ENCODE measurements at regions not wholly inside any gene's neighbourhood (a gene's known extent, or its start where the extent isn't known, plus 50 kb on each side); places are given as distances from the start of the nearest gene placed in this dataset.
"Not testable (repeated sequence)": the region's sequence is repeated elsewhere in the genome, so short reads cannot be mapped to it uniquely, and the experiment has no call there.

DNA sequence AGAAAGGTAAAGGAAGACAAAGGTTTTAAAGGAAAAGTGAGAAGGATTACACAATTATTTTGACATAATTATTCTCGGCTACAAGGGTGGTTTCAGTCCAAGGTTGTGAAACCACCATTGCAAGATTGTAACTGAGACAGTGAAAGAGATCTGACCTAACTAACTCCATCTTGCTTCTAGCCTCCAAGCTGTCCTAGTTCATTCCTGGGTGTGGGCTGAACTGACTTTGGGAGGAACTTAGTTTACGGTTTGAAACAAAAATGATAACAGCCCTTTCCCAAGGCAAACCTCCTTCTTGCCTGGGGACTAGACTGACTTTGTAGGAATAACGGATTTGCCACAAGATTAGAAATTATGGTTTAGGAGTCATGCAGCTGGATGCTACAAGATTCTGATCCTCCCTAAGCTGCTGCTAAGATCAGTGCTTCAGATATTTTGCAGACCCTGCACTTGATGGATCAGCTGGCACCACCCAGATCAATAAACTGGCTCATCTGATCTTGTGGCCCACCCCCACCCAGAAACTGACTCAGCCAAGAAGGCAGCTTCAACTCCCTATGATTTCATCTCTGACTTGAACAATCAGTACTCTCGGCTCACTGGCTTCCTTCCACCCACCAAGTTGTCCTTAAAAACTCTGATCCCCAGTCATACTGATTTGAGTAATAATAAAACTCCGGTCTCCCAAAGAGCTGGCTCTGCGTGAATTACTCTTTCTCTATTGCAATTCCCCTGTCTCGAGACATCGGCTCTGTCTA lies 57.7 kb upstream of the AADACL2 start:
- no peak for DNase-seq

DNA sequence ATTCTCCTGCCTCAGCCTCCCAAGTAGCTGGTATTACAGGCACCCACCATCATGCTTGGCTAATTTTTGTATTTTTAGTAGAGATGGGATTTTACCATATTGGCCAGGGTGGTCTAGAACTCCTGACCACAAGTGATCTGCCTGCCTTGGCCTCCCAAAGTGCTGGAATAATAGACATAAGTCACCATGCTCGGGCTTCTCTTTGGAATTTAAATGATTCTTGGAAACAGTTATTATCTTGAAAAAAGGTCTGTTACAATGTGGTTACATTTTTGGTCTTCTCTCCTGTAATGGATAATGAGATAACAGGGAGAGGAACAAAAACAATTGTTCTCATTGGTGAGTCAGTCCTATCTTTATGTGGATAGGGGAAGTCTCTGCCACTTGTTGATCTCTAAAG lies 59.8 kb upstream of the AADACL2 start:
- DNase-seq, result no peak

DNA sequence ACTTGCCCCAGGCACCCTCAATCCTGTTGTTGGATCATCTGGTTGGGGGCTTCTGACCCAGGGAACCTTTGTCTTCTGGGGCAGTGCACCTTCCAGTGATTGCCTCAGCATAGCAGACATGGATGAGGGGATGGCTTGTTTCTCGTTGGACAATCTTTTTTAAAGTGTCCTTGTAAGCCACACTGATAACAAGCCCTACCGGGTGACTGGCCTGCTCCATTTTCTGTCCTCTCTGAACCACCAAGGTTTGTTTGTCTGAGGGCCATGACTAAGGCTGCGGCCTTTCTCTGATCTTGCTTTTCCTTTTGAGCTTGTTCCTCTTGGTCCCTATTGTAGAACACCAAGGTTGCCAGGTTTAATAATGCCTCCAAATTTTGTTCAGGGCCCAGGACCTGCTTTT lies 66.0 kb upstream of the AADACL2 start:
- DNase-seq, result not testable (repeated sequence)

DNA sequence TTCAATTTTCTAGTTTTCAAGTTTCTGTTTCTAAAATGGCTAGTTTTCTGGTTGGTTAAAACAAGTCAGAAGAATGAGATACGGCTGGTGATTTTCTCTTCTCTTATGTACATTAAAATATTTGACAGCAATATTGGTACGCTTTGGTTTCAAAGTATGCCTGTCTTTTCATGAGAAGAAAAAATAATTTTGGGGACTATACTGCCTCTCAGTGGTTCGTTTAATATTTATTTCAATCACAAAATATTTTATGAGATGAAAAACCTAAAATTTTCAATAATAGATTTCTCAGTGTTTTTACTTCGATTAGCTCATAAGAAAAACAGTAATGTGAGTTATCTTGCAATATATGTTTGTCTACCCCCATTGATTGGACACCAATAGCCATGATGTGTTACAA lies 72.8 kb upstream of the AADACL2 start:
- no peak for DNase-seq

DNA sequence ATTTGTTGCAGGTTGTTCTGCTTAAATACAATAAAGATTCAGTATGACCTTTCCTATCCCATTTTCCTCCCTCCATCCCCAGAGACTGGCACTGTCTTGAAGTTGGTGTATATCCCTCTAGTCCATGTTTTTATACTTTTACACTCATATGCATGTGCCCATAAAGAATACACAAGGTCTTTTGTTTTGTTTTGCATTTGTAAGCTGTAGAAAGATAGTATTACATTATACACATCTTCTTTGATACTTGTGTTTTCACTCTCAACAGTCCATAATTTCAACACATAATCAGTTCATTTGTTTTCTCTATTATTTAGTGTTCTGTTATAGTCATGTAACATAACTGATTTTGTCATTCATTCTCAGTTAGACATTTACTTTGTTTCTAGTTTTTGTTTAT lies 88.7 kb upstream of the AADACL2 start:
- DNase-seq, result no peak

DNA sequence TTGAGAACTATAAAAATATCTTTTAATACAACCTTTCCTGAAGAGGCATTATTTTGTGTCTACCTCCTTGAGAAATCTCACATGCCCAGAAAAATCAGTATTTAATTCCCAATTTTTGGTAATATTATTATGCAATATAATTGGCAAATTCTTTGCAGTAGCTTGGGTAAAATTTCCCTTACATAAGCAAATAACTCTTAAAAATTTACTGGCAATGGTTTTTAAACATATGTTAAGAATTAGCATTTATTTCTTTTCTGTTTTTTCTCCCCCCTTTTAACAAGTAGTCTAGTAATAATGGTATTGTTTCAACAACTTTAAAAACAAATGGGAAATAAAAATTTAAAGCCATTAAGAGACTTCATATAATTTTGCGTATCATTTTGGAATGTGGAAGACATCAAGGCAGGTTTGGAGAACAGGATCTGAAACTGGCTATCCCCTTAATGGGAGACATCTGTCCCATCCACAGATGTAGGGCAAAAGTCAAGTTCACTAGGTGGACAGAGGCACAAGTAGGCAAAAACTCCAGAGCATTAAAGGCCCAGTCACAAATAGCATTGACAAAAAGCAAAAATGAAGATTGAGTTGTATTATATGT lies 89.6 kb upstream of the AADACL2 start:
- DNase-seq, result no peak

DNA sequence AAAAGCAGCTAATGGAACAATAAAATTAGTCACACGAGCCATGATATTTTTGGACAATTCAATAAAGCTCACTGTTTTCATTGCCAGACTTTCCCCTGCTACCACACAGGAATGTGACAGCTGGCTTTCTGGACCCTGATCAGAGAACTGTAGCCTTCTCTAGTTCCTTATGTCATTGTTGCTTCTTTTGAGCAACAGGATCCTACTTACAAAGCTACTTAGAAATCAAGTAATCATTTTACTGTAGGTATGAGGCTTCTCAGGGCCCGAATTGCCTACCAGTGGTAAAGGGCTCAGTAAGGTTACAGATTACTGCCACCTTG lies 94.3 kb upstream of the AADACL2 start:
- DNase-seq, result no peak

DNA sequence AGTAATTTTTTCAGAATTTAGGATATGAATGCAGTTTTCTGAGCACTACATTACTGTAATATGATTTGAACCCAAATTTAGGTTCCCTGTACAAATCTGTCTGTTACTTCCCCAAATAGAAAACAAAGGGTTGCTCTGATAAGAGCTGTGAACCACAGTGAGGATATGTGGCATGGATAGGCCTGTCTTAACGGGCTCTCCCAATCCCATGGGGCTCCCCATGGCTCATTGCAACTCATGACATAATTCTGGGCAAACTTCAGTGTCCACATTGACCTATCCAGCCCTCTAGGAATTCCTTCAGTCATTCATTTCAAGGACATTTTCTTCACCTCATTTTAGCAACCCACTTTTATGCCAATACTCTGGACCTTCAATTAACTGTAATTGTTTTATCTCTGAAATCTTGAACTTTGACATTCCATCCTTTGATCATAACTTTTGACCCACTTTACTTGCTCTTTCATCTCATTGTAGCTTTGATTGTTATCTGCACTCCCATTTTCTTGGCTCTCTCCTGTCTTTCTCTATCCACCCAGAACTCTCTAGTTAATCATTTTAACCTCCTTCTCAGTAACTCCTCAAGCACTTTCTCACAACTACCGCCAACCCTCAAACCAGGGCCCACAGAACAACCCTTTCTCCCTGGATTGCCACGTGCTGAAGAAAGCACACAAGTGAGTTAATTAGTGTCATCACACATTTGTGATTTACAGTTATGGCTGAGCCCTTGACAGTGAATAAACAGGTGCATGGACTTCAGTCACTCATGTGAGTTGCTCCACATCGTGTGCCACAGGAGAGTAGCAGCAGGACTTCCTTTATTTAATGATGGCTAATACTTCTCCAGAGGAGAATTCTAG lies 94.9 kb upstream of the AADACL2 start:
- no peak for DNase-seq

DNA sequence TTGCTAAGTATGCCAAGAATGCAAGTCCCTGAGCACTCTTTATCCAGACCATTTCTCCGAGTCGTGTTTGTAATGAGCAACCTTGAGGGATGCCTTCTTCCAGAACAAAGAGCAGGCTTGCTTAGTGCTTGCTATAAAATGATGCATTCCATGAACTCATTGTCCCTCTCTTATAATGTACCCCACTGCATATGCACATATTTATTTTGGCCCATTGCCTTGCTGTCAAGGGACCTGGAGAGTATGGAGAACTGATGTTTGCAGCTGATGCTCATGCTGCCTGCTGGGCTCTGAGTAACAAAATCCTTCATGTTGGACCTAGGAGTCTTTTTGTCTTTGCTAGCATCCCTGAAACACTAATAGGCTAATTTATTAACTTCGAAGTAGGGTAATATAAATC lies 97.8 kb upstream of the AADACL2 start:
- DNase-seq, result no peak

DNA sequence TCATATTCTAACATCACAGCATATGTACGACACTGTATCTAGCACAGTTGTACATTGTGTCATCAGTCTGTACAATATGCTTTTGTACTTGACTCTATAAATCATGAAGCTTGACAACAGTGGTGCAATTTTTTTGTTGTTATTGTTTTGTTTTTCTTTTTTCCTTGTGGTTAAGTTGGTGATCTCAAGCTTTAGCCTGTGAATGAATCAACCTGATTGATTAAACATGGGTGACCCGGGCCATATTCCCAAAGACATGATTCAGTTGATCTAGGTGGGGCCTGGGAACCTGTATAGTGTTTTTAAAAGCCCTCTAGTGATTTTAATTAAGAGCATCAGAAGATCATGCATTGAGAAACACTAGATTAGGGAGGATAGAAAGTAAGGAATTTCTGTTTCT lies 101.8 kb upstream of the AADACL2 start:
- no peak for DNase-seq

DNA sequence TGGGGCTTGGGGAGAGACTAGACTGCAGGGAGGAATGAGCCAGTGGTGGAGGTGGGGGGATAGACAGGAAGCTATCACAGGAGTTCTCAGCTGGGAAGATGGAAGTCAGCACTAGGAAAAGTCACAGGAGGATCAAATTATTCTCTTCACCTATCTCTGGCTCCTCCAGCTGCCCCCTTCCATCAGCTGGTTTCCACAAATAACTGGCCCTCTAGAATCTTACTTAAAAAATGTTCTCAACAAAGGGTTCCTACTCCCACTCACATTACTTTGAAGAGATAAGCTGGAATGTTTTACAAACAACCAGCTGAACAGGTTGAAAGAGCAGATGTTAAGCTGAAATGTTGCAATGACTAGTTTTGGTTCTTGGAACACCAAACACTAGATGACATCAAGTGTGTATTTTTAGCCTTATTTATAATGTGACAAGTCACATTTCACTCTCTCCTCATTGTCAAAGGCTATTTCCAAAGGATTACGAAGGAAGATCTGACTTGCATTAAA lies 102.7 kb upstream of the AADACL2 start:
- no peak for DNase-seq

DNA sequence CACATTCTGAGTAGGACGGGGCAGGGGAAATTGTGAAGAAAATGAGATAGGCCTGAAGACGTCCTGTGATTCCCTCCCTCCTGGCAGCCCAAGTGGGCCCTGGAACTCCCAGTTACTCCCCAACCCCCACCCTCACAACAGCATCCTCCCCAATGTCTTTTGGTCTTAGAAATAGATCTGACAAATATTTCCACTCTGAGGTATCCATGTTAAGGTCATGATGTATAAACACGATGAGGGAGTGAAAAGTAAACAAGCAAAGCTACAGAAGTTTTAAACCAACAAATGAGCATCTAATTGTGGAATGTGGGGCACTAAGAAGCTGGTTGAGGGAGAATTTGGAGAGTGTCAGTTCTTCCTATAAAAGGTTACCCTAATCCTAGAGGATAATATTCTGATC lies 103.7 kb upstream of the AADACL2 start:
- DNase-seq, result no peak

DNA sequence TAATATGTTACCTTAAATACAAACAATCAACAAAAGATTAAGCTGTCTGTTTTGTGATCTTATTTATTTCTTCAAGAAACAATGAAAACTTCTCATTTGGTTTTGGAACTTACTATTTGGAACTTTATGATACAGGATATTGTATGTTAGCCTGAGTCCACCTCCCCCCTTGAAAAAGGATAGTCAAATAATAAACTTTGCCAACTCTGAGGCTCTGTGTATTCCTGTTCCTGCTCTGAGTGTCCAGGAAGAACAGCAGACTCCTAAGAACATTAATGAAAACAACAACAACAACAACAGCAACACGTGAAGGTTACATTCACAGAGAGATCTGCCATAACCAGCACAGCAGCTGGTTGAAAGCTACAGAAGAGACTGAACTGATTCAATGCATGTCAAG lies 108.1 kb upstream of the AADACL2 start:
- no peak for DNase-seq

DNA sequence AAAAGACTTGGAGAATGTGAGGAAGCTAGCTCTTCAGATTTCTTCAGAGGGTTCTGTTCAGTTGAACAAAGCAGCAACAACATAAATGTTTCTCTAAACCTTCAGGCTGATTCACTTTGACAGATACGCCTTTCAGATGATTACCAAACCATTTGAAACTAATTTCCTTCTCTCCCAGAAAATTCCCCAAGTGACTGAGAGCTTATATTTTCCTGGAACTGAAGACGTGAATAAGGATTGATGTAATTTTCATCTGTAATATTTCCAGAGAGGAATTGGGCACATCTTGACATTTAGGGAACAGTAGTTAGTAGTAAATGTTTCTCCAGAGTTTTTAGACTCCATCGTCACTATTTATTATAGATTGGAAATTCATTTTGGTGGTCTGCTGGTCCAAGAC lies 108.6 kb upstream of the AADACL2 start:
- DNase-seq, result no peak

DNA sequence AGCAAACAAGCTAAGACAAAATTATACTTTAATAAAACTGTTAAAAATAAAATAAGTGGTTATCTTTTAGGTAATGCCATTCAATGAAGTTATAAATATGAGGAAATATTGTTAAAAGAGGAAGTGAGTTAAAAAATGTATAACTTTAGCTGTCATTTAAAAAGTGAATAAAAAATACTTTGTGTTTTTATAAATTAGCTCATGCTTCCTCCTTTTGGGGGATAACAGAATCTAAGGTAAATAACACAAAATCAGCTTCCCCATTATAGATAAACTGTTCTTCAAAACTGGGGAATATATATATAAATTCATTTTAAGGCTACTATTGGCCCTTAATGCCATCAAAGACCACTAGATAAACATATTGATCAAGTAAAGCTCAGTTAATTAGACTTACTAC lies 113.7 kb upstream of the AADACL2 start:
- no peak for DNase-seq

DNA sequence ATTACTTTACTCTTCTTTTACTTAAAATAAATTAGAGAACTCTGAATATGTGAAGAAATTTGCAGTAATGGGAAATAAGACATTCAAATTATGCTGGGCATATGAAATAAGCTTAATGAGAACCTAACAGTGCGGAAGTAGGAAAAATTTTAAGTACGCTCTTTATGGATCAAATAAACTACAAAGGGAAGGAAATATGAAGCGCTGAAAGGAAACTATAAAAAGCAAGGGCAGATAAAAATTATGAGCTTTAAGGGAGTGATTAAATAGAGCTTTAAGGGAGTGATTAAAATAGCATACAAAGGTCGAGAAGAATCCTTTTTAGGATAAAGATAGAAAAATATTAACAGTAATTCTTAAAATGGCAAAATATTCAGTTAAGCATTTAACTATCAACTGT lies 118.3 kb upstream of the AADACL2 start:
- DNase-seq, result no peak

DNA sequence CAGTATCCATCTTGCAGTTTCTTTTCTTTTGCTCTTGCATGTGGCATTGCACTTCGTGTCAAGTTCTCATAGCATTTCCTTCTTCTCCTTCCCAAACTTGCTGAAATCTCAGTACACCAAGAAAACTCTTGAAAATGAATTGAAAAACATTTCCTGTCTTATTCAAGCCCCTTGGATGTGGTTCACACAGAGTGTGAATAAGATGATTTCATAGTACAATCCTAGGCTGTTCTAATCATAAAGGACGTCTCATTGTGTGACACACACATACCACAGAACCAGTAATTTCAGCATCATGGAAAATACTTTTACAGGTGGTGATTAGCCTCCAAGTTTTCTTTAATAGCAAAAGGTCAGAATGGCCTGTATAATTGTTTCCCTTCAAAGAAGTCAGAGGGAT lies 121.6 kb upstream of the AADACL2 start:
- no peak for DNase-seq

DNA sequence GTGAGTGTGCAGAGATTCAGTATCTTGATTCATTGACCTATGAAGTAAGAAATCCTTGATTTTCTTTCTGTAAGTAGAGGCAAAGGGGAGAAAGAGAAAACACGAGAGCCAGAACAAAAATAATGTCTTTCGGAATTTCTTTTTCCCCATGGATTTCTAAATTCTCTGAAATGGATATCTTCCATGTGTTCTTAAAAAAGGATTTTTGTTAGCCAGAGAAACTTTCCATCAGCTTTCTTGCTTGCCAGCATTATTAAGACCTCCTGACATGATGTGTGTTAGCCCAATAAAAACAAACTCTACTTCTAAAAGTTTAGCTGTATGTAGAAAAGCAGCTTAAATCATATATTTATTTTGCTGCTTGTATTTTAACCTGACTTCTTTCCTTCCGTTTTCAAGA lies 122.3 kb upstream of the AADACL2 start:
- no peak for DNase-seq

DNA sequence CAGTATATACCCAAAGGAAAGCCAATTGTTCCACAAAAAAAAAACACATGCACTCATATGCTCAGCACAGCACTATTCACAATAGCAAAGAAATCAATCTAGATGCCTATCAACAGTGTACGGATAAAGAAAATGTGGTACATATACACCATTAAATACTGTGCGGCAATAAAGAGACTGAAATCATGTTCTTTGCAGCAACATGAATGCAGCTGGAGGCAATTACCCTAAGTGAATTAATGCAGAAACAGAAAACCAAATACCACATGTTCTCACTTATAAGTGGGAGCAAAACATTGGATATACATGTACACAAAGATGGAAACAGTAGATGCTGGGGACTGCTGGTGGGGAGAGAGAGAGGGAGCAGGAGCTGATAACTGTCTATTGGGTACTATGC lies 124.2 kb upstream of the AADACL2 start:
- no peak for DNase-seq

DNA sequence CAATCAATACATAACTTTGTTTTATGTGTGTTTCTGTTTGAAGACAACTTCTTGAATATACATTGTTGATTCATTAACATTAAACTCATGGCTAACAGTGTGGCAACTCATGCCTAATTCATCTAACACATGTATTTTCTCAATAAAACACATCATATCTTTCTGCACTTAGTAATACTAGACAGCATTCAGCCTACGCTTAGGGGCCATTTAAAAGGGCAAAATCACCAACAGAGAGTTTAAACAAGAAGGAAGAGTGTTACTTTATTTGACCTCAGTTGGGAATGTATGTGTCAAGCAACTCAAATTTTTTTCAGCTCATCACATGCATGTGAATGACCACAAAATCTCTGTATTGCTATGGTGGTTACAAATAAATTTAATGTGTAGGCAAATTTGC lies 128.8 kb upstream of the AADACL2 start:
- no peak for DNase-seq

DNA sequence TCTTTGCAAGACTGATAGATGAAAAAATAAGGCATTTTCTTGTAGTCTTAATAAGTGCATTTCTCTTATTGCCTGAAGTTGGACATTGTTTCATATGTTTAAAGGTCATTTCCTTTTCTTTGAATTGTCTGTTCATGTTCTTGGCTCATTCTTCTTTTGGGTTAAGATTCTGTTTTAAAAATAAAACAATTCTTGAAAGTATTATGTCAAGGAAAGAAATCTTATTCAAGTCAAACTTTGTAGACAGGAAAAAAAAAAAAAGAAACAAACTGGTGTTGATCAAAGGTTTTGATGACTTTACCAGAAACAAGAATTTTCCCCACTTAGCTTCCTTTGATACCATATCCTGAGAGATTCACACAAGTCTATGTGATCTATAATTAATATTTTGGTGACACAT lies 132.9 kb upstream of the AADACL2 start:
- DNase-seq, result no peak

DNA sequence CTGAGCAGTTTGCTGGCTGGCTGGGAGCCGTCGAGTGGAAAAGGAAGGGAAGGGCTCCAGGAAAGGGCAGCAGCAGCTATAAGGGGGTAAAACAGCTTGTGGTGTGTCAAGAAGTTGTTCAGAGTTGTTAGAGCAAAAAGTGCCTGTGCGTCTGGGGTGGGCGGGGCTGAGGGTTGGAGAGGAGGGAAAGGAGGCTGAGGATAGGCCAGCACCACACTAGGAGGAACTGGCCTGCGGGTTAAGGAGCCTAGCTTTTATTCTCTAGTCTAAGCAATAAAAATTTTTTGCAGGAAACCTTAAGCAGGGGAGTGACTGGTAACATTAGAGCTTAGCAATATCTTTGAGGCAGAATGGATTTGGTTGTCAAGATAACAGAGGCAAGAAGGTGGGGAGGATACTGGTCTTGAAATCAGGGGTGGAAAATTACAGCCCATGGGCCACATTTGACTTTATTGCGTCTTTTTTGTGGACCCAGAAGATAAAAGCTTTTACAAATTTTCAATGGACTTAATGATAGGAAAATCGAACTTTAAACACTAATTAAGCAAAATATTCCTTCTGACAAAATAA lies 134.5 kb upstream of the AADACL2 start:
- no peak for DNase-seq

DNA sequence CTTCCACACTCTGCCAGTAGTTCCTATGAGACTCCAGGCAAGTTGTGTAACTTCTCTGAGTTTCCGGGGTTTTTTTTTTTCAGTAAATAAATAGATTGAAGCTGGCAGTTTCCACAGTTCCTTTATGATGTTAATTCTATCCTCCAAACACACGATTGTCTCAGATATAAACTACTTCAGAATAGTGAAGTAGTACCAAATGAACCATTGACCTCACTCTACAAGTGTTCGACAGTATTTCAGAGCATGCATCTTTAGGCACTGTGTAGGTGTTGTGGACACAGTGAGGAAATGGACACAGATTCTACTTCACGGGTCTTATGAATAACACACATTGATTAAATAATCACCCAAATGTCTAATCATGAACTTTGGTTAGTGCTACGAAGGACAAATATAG lies 136.1 kb upstream of the IGSF10 start:
- DNase-seq, result no peak

DNA sequence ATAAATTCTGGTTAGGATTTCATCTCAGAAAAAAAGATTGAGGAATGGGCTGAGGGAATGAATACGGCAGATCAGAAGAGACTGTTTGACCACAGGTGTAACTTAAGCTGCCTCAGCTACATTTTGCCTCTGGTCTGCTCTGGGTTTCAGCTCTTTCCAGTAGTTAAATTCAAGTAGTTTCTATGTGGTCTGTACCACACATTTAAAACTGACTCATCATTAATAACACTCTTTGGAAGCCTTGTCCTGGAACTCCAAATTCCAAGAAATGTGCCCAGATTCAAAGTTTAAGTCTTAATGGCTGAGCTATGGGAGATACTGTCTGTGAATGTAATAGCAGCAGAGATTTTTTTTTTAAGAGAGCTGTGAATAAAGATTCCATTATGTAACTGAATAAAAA lies 133.1 kb upstream of the IGSF10 start:
- no peak for DNase-seq

All from CD4-positive, alpha-beta T cell treated with Interleukin-1 beta for 1 hour (primary cell).